Cardiac fibroblast (primary cell): ENCODE measurements at regions not wholly inside any gene's neighbourhood (a gene's known extent, or its start where the extent isn't known, plus 50 kb on each side); places are given as distances from the start of the nearest gene placed in this dataset.

Experiments
- DNase-seq, 2 donors: peaks; one replicate each; pipeline versions ENCODE4 v3.0.0 to v3.0.0-alpha.2; 2010; ENCODE audit warnings: low read depth in 2 of 2
- H3K4me3 ChIP-seq, 2 donors: replicated peaks in 1 of 2; 1 replicate in 1 of 2; 2 replicates in 1 of 2; pipeline ENCODE4 v1.5.1; 2011; ENCODE audit warnings: low read depth in 2 of 2, low read length in 2 of 2, mild to moderate bottlenecking in 2 of 2, moderate library complexity in 1 of 2
- TF ChIP-seq, protein P1 (sequence below): IDR thresholded peaks from one replicate; pipeline ENCODE4 v1.5.1; 2011; ENCODE audit warnings: low read depth, mild to moderate bottlenecking, low read length, inconsistent platforms

DNA sequence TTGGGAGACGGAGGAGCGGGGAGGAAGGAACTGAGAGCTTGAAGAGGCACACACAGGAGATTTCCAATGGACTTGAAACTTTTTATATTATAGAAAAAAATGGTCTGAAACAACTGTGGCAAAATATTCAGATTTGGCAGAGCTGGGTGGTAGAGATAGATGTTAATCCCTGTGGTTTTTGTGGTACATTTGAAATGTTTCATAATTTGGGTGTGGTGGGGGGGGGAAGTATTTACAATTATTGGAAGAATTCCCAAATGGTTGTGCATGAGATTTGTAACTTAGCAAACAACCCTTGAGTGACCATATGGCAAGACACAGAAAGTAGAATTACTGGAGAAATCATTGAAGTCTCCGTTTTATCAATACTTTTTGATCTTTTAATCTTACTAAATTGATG is 588.8 kb upstream of the PSMD7 start:
- TF ChIP-seq, protein P1, sequence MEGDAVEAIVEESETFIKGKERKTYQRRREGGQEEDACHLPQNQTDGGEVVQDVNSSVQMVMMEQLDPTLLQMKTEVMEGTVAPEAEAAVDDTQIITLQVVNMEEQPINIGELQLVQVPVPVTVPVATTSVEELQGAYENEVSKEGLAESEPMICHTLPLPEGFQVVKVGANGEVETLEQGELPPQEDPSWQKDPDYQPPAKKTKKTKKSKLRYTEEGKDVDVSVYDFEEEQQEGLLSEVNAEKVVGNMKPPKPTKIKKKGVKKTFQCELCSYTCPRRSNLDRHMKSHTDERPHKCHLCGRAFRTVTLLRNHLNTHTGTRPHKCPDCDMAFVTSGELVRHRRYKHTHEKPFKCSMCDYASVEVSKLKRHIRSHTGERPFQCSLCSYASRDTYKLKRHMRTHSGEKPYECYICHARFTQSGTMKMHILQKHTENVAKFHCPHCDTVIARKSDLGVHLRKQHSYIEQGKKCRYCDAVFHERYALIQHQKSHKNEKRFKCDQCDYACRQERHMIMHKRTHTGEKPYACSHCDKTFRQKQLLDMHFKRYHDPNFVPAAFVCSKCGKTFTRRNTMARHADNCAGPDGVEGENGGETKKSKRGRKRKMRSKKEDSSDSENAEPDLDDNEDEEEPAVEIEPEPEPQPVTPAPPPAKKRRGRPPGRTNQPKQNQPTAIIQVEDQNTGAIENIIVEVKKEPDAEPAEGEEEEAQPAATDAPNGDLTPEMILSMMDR = no peak
- H3K4me3 ChIP-seq = no peak overlapping the region
- DNase-seq = no peak

DNA sequence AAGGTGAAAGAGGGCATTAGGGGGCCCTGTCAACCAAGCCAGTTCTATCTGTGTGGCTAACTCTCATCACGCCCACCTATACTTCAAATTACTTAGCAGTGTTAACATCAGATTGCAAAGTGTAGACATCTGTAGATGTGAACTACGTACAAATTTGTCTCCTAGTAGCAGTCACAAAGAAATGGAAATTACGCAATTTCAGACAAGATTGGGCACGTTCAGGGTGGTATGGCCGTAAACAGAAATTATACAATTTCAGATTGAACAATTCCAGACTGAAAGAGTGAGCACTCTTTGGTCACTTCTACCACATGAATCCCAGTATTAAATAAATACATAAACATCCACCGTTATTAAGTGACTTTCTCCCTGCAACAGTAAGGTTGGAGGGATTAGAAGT is 592.7 kb upstream of the PSMD7 start:
- TF ChIP-seq, protein P1 = no peak
- no peak for DNase-seq
- no peak overlapping the region for H3K4me3 ChIP-seq

DNA sequence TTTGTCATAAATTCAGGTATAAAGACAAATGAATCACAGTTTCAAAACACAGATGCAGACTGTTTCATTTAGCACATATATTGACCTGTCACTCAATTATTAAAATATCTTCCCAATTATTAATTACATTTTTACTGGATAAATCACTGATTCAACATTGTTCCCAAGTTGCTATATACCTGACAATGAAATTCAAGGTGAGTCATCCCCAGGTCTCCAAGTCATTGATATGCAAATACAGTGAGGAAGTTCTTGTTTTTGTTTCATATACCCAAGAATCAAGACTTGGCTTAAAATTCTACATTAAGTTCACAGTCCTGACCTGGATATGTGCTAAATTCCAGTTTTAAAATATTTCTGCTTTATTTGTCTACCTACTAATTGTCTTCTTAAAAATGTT is 599.3 kb upstream of the PSMD7 start:
- TF ChIP-seq, protein P1 = no peak
- no peak for DNase-seq
- no peak overlapping the region for H3K4me3 ChIP-seq

DNA sequence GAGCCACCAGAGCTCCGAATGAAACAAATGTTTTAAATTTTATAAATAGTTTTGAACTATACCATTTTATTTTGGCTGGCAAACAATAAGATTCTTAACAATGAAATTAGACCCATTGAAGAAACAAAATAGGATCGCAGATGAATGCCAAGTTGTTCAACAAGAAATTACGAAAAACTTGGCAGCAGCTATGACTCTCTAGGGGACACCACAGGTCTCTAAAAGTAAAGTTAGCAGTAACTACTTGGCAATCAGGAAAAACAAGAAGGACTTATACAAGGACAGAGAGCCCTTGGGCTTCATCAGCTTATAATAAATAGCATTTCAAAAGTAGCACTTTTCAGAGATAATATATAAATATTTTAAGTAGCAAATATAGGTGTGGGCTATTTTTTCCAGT is 603.8 kb upstream of the PSMD7 start:
- TF ChIP-seq, protein P1 = no peak
- no peak overlapping the region for H3K4me3 ChIP-seq
- DNase-seq = no peak

DNA sequence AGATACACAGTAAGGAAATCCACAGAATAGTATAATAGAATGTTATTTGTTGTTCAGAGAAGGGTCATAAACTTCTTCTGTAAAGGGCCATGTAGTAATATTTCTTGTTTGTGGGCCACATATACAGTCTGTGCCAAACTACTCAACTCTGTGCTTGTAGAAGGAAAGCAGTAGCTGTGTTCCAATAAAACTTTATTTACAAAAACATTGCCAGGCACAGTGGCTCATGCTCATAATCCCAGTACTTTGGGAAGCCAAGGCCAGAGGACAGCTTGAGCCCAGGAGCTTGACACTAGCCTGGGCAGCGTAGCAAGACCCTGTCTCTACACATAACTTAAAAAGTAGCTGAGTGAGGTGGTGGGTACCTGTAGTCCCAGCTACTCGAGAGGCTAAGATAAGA is 612.8 kb upstream of the PSMD7 start:
- TF ChIP-seq, protein P1 = no peak
- no peak for DNase-seq
- no peak overlapping the region for H3K4me3 ChIP-seq

DNA sequence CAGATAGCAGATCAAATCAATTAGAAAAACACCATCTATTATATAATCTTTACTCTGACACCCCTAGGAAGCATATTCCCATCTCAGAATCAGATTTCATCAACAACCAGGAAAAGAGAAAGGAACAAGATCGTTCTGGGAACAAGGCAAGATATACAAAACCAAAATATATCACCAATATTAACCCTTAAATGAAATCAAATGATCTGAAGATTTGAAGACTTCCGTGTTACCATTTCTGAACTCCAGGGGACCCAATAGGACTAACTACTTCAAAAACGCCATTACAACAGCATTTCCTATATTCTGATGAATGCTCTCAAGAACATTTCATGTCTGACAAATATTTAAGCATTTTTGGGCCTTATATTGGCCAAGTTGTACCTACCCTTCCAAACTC is 624.2 kb upstream of the ZFHX3 start:
- no peak overlapping the region for H3K4me3 ChIP-seq
- TF ChIP-seq, protein P1 = no peak
- DNase-seq = no peak

DNA sequence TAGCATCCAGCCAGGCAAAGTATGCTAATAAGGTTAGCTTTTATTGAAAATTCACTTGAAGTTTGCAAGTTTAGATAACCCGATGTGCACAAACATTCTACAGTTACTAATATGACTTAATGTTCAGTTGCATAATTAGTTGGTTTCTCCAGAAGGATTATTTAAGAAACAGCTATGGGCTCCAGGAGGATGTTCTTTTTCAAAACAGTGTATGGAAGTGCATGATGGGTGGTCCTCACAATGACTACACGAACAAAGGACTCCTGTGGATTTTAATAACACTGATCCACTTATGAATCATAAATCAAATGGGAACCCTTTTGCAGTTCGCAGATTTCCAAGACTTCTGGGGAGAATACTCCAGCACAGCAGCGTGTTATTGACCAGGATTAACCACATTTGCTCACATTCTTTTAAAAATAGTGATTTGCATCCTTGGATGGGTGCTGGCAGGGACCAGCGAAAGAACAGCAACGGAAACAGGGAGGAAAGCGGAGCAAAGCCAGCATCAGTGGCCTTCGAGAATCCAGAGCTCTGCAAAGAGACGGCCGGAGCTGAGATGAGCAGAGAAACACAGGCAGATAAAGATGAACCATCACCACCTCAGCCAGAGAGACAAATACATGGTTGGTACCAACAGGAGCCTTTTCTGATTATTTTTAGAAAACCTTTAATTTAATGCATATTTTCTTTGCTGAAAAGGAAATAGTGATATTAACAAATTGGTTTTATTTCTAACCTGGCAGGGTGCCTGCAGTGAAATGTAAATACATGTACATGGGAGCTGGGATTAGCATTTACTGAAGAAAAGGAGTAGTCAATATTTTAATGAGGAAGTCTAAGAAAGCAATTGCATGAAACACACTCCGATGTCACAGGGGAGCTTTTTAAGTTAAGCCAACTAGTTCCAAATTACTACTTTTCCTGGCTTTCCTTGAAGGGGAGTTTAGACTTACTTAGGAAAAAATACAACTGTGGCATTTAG is 623.2 kb upstream of the ZFHX3 start:
- no peak overlapping the region for H3K4me3 ChIP-seq
- DNase-seq = no peak
- TF ChIP-seq, protein P1 = no peak
